ENCODE measurements at regions not wholly inside any gene's neighbourhood (a gene's known extent, or its start where the extent isn't known, plus 50 kb on each side); places are given as distances from the start of the nearest gene placed in this dataset.

GRCh38 chr1:37149296-37149695, 115.0 kb upstream of the GRIK3 start:
- CTCF ChIA-PET = interaction anchor here (1.2 kb wide), 1 partner anchor 14 kb away, joined by 3 read pairs; no protein-coding TSS in a partner anchor
- Mint-ChIP-seq H3K36me3 (ENCODE audit: low read depth) (no peaks in the 10 kb centered on the region), H3K27ac (no peak overlapping the region), H3K27me3 (peaks cover 11% of the 10 kb centered on the region), H3K4me1 (ENCODE audit: low read depth) (no peaks in the 10 kb centered on the region), H3K4me3 (no peak overlapping the region), H3K9me3 (no peaks in the 10 kb centered on the region)
- no peak for ATAC-seq
- intact Hi-C loops (cut with micrococcal nuclease) = no loop called here
- no peak for TF ChIP-seq CTCF (IDR thresholded peaks at IDR 0.05)
- no peak for DNase-seq
- POLR2A ChIA-PET = no interaction called here

GRCh38 chr1:37150986-37151385, 116.7 kb upstream of the GRIK3 start:
- ChIA-PET CTCF (no interaction called here), POLR2A (no interaction called here)
- Mint-ChIP-seq H3K4me1 (ENCODE audit: low read depth) (no peaks in the 10 kb centered on the region), H3K27me3 (peaks cover 17% of the 10 kb centered on the region), H3K27ac (no peak overlapping the region), H3K4me3 (no peak overlapping the region), H3K9me3 (peaks cover 2% of the 10 kb centered on the region), H3K36me3 (ENCODE audit: low read depth) (no peaks in the 10 kb centered on the region)
- DNase-seq = no peak
- intact Hi-C loops (cut with micrococcal nuclease) = no loop called here
- TF ChIP-seq CTCF (IDR thresholded peaks at IDR 0.05) = no peak
- no peak for ATAC-seq

GRCh38 chr1:37151789-37152188, 117.5 kb upstream of the GRIK3 start:
- Mint-ChIP-seq H3K36me3 (ENCODE audit: low read depth) (no peaks in the 10 kb centered on the region), H3K9me3 (peaks cover 2% of the 10 kb centered on the region), H3K27me3 (peaks cover 20% of the 10 kb centered on the region), H3K27ac (no peak overlapping the region), H3K4me1 (ENCODE audit: low read depth) (no peaks in the 10 kb centered on the region), H3K4me3 (no peak overlapping the region)
- intact Hi-C loops (cut with micrococcal nuclease) = no loop called here
- POLR2A ChIA-PET = no interaction called here
- CTCF ChIA-PET = no interaction called here
- DNase-seq = no peak
- TF ChIP-seq CTCF (IDR thresholded peaks at IDR 0.05) = no peak
- no peak for ATAC-seq

- Mint-ChIP-seq H3K9me3 (peaks cover 2% of the 10 kb centered on the region), H3K4me3 (no peak overlapping the region), H3K4me1 (ENCODE audit: low read depth) (no peaks in the 10 kb centered on the region), H3K27me3 (peaks cover 20% of the 10 kb centered on the region), H3K36me3 (ENCODE audit: low read depth) (no peaks in the 10 kb centered on the region), H3K27ac (no peak overlapping the region)
- intact Hi-C loops (cut with micrococcal nuclease) = no loop called here
- ATAC-seq = no peak
- DNase-seq = no peak
- CTCF ChIA-PET = interaction anchor here (1.1 kb wide), 1 partner anchor 12 kb away, joined by 3 read pairs; no protein-coding TSS in a partner anchor
- TF ChIP-seq CTCF (IDR thresholded peaks at IDR 0.05) = no peak
- POLR2A ChIA-PET = no interaction called here
Measured at GRCh38 chr1:37152491-37152890, 118.2 kb upstream of the GRIK3 start.

GRCh38 chr1:37153116-37154100, 119.1 kb upstream of the GRIK3 start:
- no peaks in the 10 kb centered on the region for H3K36me3 Mint-ChIP-seq (ENCODE audit: low read depth)
- H3K4me1 Mint-ChIP-seq (ENCODE audit: low read depth) = no peaks in the 10 kb centered on the region
- peaks cover 22% of the 10 kb centered on the region for H3K27me3 Mint-ChIP-seq
- no peak overlapping the region for H3K4me3 Mint-ChIP-seq
- intact Hi-C loops (cut with micrococcal nuclease) = no loop called here
- H3K9me3 Mint-ChIP-seq = peaks cover 2% of the 10 kb centered on the region
- DNase-seq (no peak), ATAC-seq (no peak)
- POLR2A ChIA-PET = no interaction called here
- H3K27ac Mint-ChIP-seq = no peak overlapping the region
- CTCF ChIA-PET = interaction anchor here (1.1 kb wide), 1 partner anchor 13 kb away, joined by 3 read pairs; no protein-coding TSS in a partner anchor
- no peak for TF ChIP-seq CTCF (IDR thresholded peaks at IDR 0.05)
